Heart right ventricle (tissue), 16 donors: ENCODE measurements at regions not wholly inside any gene's neighbourhood (a gene's known extent, or its start where the extent isn't known, plus 50 kb on each side); places are given as distances from the start of the nearest gene placed in this dataset.

Source experiments
- ATAC-seq, 8 donors: fragments of 200-7000 bp; cut with Tn5 transposase; one replicate each; pipeline ENCODE4 v1.9.1; 2020; ENCODE audit warnings: mild to moderate bottlenecking in 8 of 8, moderate library complexity in 8 of 8, moderate number of reproducible peaks in 1 of 8
- DNase-seq, 2 donors: peaks; one replicate each; pipeline ENCODE4 v3.0.0-alpha.2; 2020
- H3K27ac ChIP-seq, 10 donors: fragments of 200-600 bp; sonication (generic) in 2 of 10; one replicate each; pipeline versions ENCODE4 v1.5.0 to v1.8.0; 2020 to 2022; ENCODE audit warnings: mild to moderate bottlenecking in 3 of 10
- H3K27me3 ChIP-seq, 7 donors: fragments of 200-600 bp; one replicate each; pipeline ENCODE4 v1.8.0; 2021 to 2022; ENCODE audit warnings: mild to moderate bottlenecking in 2 of 7
- H3K36me3 ChIP-seq, 9 donors: fragments of 200-600 bp; sonication (generic) in 1 of 9; one replicate each; pipeline versions ENCODE4 v1.5.0 to v1.8.0; 2020 to 2022; ENCODE audit warnings: mild to moderate bottlenecking in 2 of 9
- H3K4me1 ChIP-seq, 9 donors: fragments of 200-600 bp; sonication (generic) in 1 of 9; one replicate each; pipeline versions ENCODE4 v1.5.0 to v1.8.0; 2020 to 2022; ENCODE audit warnings: mild to moderate bottlenecking in 4 of 9
- H3K4me3 ChIP-seq, 10 donors: fragments of 200-600 bp; sonication (generic) in 2 of 10; one replicate each; pipeline versions ENCODE4 v1.5.0 to v1.8.0; 2020 to 2022; ENCODE audit warnings: mild to moderate bottlenecking in 7 of 10, moderate library complexity in 2 of 10
- H3K9me3 ChIP-seq, 11 donors: fragments of 200-600 bp in 10 of 11; sonication (generic) in 2 of 11; one replicate each; pipeline versions ENCODE4 v1.5.0 to v1.8.0; 2013 to 2022; ENCODE audit warnings: mild to moderate bottlenecking in 2 of 11, control low read depth in 1 of 11, moderate library complexity in 1 of 11
- CTCF ChIP-seq, 9 donors: fragments of 200-600 bp; sonication (generic) in 2 of 9; IDR thresholded peaks; one replicate each; pipeline versions ENCODE4 v1.5.0 to v1.8.0; 2021 to 2022; ENCODE audit warnings: antibody characterized with exemption in 9 of 9, mild to moderate bottlenecking in 5 of 9, moderate library complexity in 1 of 9
- WGBS, 2 donors: extraction: QIAGEN DNeasy Blood & Tissue Kit; methylation state at CpG; one replicate each; pipeline ENCODE4 v1.1.7; 2013; ENCODE audit warnings: inconsistent platforms in 1 of 2; 5-methylcytosine and 5-hydroxymethylcytosine counted together
- intact Hi-C, 10 donors: fragments of 100-400 bp; cut with DNase I; formaldehyde crosslinking; loops; one replicate each; pipeline versions ENCODE4 v1.11.1 to v1.14.2; 2022
- donor health status: Arrhythmogenic right ventricular cardiomyopathy.
- donor health status: ischemic (EF 13 %, LVEDD 7.1; RV severe dilation, severe dysfunction).
- donor health status: healthy with polysubstance abuse.
- donor health status: DM: no; HTN: yes; CAD: no.
- donor health status: DM: no; HTN: no; CAD: no.
- donor health status: ischemic (EF 25% LVEDD 6.9; RV normal size, moderate dysfunction).
- donor health status: ischemic (EF 25% LVEDD 5.7; RV mildly dilated, moderate dysfunction).
- donor health status: healthy.
- donor health status: DM: yes; HTN: yes; CAD: no.
- donor health status: Ischemic cardiomyopathy.
- donor health status: ischemic (EF 35%, LVEDD 5.7; RV mildly dilated, moderate dysfunction).
- donor health status: nonischemic (EF 11% LVEDD 7.7; RV severe dilation, severe dysfunction).
- donor health status: DM: yes; HTN: yes; CAD: no.
- donor health status: PGD.
- donor health status: ischemic (EF 29% LVEDD 5.4; RV normal size, mild dysfunction).
- donor health status: nonischemic (EF 23%, LVEDD 6.1; RV moderate dilation, normal function).

- Histone ChIP-seq H3K27me3 (no peaks in the 10 kb centered on the region), H3K4me1 (peaks cover 0 to 19% (median 9%) of the 10 kb centered on the region in 9 donors), H3K4me3 (no peak overlapping the region), H3K27ac (no peak overlapping the region), H3K9me3 (no peaks in the 10 kb centered on the region), H3K36me3 (no peaks in the 10 kb centered on the region)
- no peak for TF ChIP-seq CTCF (IDR thresholded peaks at IDR 0.05)
- no peak for ATAC-seq
- intact Hi-C loops, result no loop called here
- 48 to 60% methylated on average over 4 of the region's 4 CpGs for WGBS, 2 donors
- DNase-seq, result no peak
Measured at GRCh38 chr10:106399112-106399511, 765.4 kb downstream of the SORCS1 start.

DNA sequence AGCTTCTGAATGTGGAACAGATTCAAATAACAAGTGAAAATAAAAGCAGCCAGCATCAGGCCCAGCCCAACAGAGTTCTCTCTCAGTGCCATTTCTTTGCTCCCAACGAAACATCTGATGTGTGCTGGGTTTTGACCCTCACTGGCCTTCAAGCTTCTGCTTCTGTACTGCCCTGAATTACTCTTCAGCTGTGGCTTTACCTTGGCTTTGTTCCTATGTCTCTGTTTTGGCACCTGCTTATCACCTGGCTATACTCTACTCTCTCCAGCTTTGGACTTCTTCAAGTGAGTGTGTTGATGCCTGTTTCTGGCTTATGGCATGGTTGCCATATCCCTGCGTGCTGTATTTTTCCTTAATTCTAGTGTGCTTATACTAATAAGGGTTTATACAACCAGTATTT, 768.3 kb downstream of the SORCS1 start:
- no peaks in the 10 kb centered on the region for H3K36me3 ChIP-seq
- H3K4me1 ChIP-seq, result peaks cover 0 to 19% (median 9%) of the 10 kb centered on the region in 9 donors
- H3K27me3 ChIP-seq, result no peaks in the 10 kb centered on the region
- H3K27ac ChIP-seq, result no peak overlapping the region
- DNase-seq (no peak), ATAC-seq (peak in 4 of 8 donors; percentile 44 to 79 (median 55))
- intact Hi-C loops, result no loop called here
- TF ChIP-seq CTCF (IDR thresholded peaks at IDR 0.05), result no peak
- H3K9me3 ChIP-seq, result no peaks in the 10 kb centered on the region
- H3K4me3 ChIP-seq, result no peak overlapping the region
- WGBS, 2 donors, result 30 to 40% methylated on average over 2 of the region's 2 CpGs

DNA sequence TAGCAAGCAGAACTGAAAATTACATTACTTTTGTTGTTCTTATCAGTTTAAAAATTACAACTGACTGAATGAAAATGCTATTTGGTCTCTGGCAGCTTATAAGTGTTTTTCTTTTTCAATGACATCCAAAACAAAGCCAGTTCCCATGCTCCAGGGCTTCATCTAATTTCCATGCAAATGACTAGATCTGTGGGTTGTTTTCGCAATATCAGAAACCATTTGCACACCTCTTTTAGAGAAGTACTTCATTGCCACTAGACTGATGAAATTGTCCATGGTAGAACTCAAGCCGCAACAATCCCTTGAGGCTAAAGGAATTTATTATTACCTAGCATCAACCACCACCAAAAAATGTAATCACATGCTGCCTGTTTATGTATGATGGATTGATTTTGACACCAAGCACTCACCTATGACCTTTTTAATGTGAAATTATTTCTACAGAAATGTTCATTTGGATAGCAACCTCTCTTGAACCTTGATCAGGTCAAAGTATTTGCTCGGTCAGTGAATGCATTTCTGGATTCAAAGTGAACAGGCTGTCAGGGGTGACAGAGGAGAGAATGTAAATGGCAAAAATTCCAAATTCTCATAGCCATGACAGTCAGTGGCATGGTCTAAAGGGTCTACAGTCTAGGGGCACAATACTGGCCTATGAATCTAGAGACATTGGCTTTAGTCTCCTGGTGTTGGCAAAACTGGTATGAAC, 769.3 kb downstream of the SORCS1 start:
- Histone ChIP-seq H3K9me3 (no peaks in the 10 kb centered on the region), H3K27ac (no peak overlapping the region), H3K4me1 (peaks cover 0 to 19% (median 9%) of the 10 kb centered on the region in 9 donors), H3K27me3 (no peaks in the 10 kb centered on the region), H3K36me3 (no peaks in the 10 kb centered on the region), H3K4me3 (no peak overlapping the region)
- DNase-seq (no peak), ATAC-seq (no peak)
- no peak for TF ChIP-seq CTCF (IDR thresholded peaks at IDR 0.05)
- WGBS, 2 donors, result 59 to 74% methylated on average over 3 of the region's 3 CpGs
- intact Hi-C loops, result no loop called here

GRCh38 chr10:106392778-106393177, 771.7 kb downstream of the SORCS1 start:
- Histone ChIP-seq H3K4me3 (no peak overlapping the region), H3K4me1 (peaks cover 0 to 19% (median 9%) of the 10 kb centered on the region in 9 donors), H3K36me3 (no peaks in the 10 kb centered on the region), H3K9me3 (no peaks in the 10 kb centered on the region), H3K27me3 (no peaks in the 10 kb centered on the region), H3K27ac (no peak overlapping the region)
- 50 to 57% methylated on average over 4 of the region's 4 CpGs for WGBS, 2 donors
- intact Hi-C loops, result no loop called here
- ATAC-seq (peak in 5 of 8 donors; percentile 24 to 49 (median 47)), DNase-seq (no peak)
- TF ChIP-seq CTCF (IDR thresholded peaks at IDR 0.05), result no peak
